Gastroesophageal sphincter (tissue), 3 donors: ENCODE measurements at regions not wholly inside any gene's neighbourhood (a gene's known extent, or its start where the extent isn't known, plus 50 kb on each side); places are given as distances from the start of the nearest gene placed in this dataset.

Source experiments
- CTCF ChIP-seq, 4 experiments: fragments of 200-600 bp in 2 of 4; fragments of 450-650 bp in 2 of 4; sonication (generic) in 1 of 4; IDR thresholded peaks; one replicate each; pipeline ENCODE4 v1.5.1; 2017 to 2019; ENCODE audit warnings: antibody characterized with exemption in 4 of 4, mild to moderate bottlenecking in 2 of 4, moderate library complexity in 2 of 4
- EP300 ChIP-seq: sonication (generic); formaldehyde crosslinking; IDR thresholded peaks from one replicate; pipeline ENCODE4 v1.6.1; 2017; ENCODE audit warnings: antibody characterized with exemption, mild to moderate bottlenecking
- POLR2A ChIP-seq, 2 donors: fragments of 450-650 bp; IDR thresholded peaks; one replicate each; pipeline ENCODE4 v1.6.1; 2017; ENCODE audit warnings: antibody characterized with exemption in 2 of 2, mild to moderate bottlenecking in 2 of 2, moderate library complexity in 1 of 2
- POLR2AphosphoS5 ChIP-seq: sonication (generic); formaldehyde crosslinking; IDR thresholded peaks from one replicate; pipeline ENCODE4 v1.6.1; 2017; ENCODE audit warnings: antibody characterized with exemption

DNA sequence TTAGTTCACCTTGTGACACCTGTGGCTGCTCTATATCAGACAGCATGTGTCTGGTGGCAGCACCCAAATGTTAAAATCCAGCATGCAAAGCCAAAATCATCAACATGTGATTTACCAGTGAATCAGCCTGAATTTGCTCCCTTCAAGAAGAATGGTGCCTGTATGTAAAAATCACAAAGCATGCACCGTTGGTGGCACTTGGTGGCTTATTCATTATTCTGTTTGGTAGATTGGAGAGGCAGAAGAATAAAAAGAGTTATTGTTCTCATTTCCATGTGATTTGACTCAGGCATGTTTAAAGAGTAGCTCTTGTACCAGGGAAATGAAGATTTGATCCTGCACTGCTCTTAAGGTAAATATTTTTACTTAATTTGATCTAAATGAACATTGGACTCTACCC, 143.9 kb upstream of the MPPED2 start:
- no peak for TF ChIP-seq POLR2AphosphoS5
- TF ChIP-seq CTCF (IDR thresholded peaks at IDR 0.05) = no peak
- TF ChIP-seq EP300 = no peak
- TF ChIP-seq POLR2A (IDR thresholded peaks at IDR 0.05) = no peak
